ENCODE measurements at regions not wholly inside any gene's neighbourhood (a gene's known extent, or its start where the extent isn't known, plus 50 kb on each side); places are given as distances from the start of the nearest gene placed in this dataset.

DNA sequence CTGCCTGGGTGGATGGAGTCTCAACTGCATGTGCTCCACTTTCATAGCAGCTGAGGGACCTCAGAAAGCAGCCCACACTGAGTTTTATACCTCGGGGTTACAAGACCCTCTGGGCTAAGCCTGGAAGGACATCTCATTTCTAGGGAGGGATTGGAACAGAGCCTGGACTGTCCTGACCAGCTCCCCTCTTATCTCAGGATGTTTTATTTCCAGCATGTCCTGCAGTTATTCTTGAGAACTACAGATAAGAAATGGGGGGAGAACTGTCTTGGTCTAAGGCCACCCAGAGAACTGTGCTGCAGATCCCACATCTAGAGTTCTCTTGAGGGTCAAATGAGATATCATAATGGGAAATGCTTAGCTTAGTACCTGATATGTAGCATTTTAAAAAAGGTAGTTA, 97.3 kb upstream of the CHD6 start:
- DNase-seq (ENCODE audit: low read depth in 1 of 2, low spot score in 1 of 2), result no peak
- Histone ChIP-seq H3K27ac (replicated peaks) (no peak overlapping the region), H3K27me3 (ENCODE audit: insufficient read depth, poor library complexity, severe bottlenecking) (peaks cover 5% of the 10 kb centered on the region), H3K4me3 (replicated peaks; ENCODE audit: insufficient read depth, low read length) (no peak overlapping the region)
- TF ChIP-seq REST (IDR thresholded peaks at IDR 0.05; ENCODE audit: insufficient replicate concordance, low read depth), result no peak
- no peak for TF ChIP-seq GABPA (IDR thresholded peaks at IDR 0.05; ENCODE audit: low read depth)
- TF ChIP-seq POLR2AphosphoS5 (IDR thresholded peaks at IDR 0.05; ENCODE audit: low read depth), result no peak
- TF ChIP-seq, protein P1, sequence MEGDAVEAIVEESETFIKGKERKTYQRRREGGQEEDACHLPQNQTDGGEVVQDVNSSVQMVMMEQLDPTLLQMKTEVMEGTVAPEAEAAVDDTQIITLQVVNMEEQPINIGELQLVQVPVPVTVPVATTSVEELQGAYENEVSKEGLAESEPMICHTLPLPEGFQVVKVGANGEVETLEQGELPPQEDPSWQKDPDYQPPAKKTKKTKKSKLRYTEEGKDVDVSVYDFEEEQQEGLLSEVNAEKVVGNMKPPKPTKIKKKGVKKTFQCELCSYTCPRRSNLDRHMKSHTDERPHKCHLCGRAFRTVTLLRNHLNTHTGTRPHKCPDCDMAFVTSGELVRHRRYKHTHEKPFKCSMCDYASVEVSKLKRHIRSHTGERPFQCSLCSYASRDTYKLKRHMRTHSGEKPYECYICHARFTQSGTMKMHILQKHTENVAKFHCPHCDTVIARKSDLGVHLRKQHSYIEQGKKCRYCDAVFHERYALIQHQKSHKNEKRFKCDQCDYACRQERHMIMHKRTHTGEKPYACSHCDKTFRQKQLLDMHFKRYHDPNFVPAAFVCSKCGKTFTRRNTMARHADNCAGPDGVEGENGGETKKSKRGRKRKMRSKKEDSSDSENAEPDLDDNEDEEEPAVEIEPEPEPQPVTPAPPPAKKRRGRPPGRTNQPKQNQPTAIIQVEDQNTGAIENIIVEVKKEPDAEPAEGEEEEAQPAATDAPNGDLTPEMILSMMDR (IDR thresholded peaks at IDR 0.05; ENCODE audit: insufficient read depth, low read length), result no peak
- no peak for TF ChIP-seq SPI1 (IDR thresholded peaks at IDR 0.05; ENCODE audit: borderline replicate concordance, low read depth)

GRCh38 chr20:41714030-41714429, 95.9 kb upstream of the CHD6 start:
- Histone ChIP-seq H3K4me3 (replicated peaks; ENCODE audit: insufficient read depth, low read length) (no peak overlapping the region), H3K27me3 (ENCODE audit: insufficient read depth, poor library complexity, severe bottlenecking) (peaks cover 5% of the 10 kb centered on the region), H3K27ac (replicated peaks) (no peak overlapping the region)
- TF ChIP-seq GABPA (IDR thresholded peaks at IDR 0.05; ENCODE audit: low read depth) (no peak), SPI1 (IDR thresholded peaks at IDR 0.05; ENCODE audit: borderline replicate concordance, low read depth) (no peak), REST (IDR thresholded peaks at IDR 0.05; ENCODE audit: insufficient replicate concordance, low read depth) (no peak), POLR2AphosphoS5 (IDR thresholded peaks at IDR 0.05; ENCODE audit: low read depth) (no peak)
- TF ChIP-seq, protein P1 (IDR thresholded peaks at IDR 0.05; ENCODE audit: insufficient read depth, low read length), result no peak
- no peak for DNase-seq (ENCODE audit: low read depth in 1 of 2, low spot score in 1 of 2)

GRCh38 chr20:41704896-41705295, 86.7 kb upstream of the CHD6 start:
- Histone ChIP-seq H3K27me3 (ENCODE audit: insufficient read depth, poor library complexity, severe bottlenecking) (no peaks in the 10 kb centered on the region), H3K27ac (replicated peaks) (no peak overlapping the region), H3K4me3 (replicated peaks; ENCODE audit: insufficient read depth, low read length) (no peak overlapping the region)
- no peak for DNase-seq (ENCODE audit: low read depth in 1 of 2, low spot score in 1 of 2)
- no peak for TF ChIP-seq GABPA (IDR thresholded peaks at IDR 0.05; ENCODE audit: low read depth)
- TF ChIP-seq REST (IDR thresholded peaks at IDR 0.05; ENCODE audit: insufficient replicate concordance, low read depth), result no peak
- TF ChIP-seq, protein P1 (IDR thresholded peaks at IDR 0.05; ENCODE audit: insufficient read depth, low read length), result no peak
- TF ChIP-seq SPI1 (IDR thresholded peaks at IDR 0.05; ENCODE audit: borderline replicate concordance, low read depth), result no peak
- no peak for TF ChIP-seq POLR2AphosphoS5 (IDR thresholded peaks at IDR 0.05; ENCODE audit: low read depth)

Measured in HL-60 (cell line).